Kidney epithelial cell (primary cell): ENCODE measurements at regions not wholly inside any gene's neighbourhood (a gene's known extent, or its start where the extent isn't known, plus 50 kb on each side); places are given as distances from the start of the nearest gene placed in this dataset.

Experiments
- DNase-seq: peaks from one replicate; pipeline ENCODE4 v3.0.0-alpha.2; 2010; ENCODE audit warnings: low read depth
- H3K27me3 ChIP-seq: 2 replicates; pipeline ENCODE4 v1.6.0; 2011; ENCODE audit warnings: low read length; ENCODE audit not compliant: control insufficient read depth, insufficient read depth
- H3K36me3 ChIP-seq: 2 replicates; pipeline ENCODE4 v1.5.1; 2011; ENCODE audit warnings: low read length; ENCODE audit not compliant: control insufficient read depth, insufficient read depth
- H3K4me3 ChIP-seq: 2 replicates; pipeline ENCODE4 v1.5.1; 2011; ENCODE audit warnings: low read depth, mild to moderate bottlenecking, control low read depth, low read length
- CTCF ChIP-seq: IDR thresholded peaks from 2 replicates; pipeline ENCODE4 v1.5.1; 2011; ENCODE audit warnings: mild to moderate bottlenecking, moderate library complexity, low read length, control low read depth, inconsistent platforms; ENCODE audit not compliant: insufficient read depth, poor library complexity, severe bottlenecking

GRCh38 chr11:69869311-69869939 lies 50.2 kb upstream of the FGF3 start:
- Histone ChIP-seq H3K36me3 (no peaks in the 10 kb centered on the region), H3K4me3 (no peak overlapping the region), H3K27me3 (peaks cover 15% of the 10 kb centered on the region)
- no peak for DNase-seq
- no peak for TF ChIP-seq CTCF

DNA sequence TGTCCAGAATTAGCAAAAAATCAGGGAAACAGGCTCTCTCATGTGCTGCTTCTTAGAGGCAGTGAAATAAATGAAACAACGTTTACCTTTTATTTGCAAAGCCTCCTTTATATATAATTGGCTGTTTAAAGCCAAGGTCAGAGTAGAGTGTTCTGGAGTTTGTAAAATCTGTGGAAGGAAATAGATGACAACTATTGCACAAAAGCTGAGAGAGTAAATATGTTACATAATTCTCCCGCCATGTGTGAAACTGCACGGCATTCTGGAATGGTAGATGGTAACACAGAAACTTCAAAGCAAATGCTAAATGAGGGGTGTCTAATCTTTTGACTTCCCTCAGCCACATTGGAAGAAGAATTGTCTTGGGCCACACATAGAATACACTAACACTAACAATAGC lies 51.5 kb upstream of the FGF3 start:
- TF ChIP-seq CTCF = no peak
- H3K36me3 ChIP-seq = no peaks in the 10 kb centered on the region
- DNase-seq = no peak

GRCh38 chr11:69873166-69874077 lies 54.2 kb upstream of the FGF3 start:
- TF ChIP-seq CTCF = no peak
- H3K27me3 ChIP-seq = peaks cover 29% of the 10 kb centered on the region
- no peak for DNase-seq
- no peaks in the 10 kb centered on the region for H3K36me3 ChIP-seq
- no peak overlapping the region for H3K4me3 ChIP-seq

More for the DNA sequence above, 51.5 kb upstream of the FGF3 start:
- H3K4me3 ChIP-seq = no peak overlapping the region
- peaks cover 25% of the 10 kb centered on the region for H3K27me3 ChIP-seq

GRCh38 chr11:69874178-69874983 lies 55.2 kb upstream of the FGF3 start:
- TF ChIP-seq CTCF = no peak
- DNase-seq = no peak
- H3K36me3 ChIP-seq = no peaks in the 10 kb centered on the region
- H3K4me3 ChIP-seq = no peak overlapping the region
- peaks cover 24% of the 10 kb centered on the region for H3K27me3 ChIP-seq

DNA sequence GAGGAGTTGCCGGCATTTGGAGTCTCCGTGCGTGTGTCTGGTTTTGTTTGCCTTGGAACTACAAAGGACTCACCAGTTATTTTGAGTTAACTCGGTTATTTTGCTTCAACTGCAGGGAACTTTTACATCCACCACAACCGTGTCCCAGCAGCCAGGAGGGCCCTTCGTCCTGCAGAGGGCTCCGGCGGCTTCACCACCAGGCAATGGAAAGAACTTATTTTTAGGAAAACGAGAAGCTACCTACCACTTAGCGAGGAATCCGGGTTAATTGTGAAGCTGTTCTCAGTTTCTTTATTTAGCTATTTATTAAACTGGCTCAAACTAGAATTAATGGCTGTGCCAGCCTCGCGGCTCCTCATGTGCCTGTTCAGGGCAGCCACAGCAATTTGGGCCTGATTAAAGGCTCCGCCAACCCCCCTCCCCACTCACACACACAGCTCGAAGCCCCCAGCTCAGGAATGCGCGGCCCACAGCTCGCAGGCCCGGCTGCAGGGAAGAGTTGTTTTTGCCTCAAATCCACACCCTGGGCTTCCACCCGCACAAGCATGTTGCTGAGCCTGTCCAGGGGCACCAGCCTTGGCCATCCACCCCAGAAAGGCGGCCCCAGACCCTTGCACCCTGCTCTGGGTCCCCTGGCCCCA lies 55.9 kb upstream of the FGF3 start:
- Histone ChIP-seq H3K36me3 (no peaks in the 10 kb centered on the region), H3K4me3 (no peak overlapping the region), H3K27me3 (peaks cover 24% of the 10 kb centered on the region)
- DNase-seq = no peak
- TF ChIP-seq CTCF = no peak
